Tibial artery (tissue), 4 donors: ENCODE measurements at regions not wholly inside any gene's neighbourhood (a gene's known extent, or its start where the extent isn't known, plus 50 kb on each side); places are given as distances from the start of the nearest gene placed in this dataset.

Experiments
- DNase-seq, 2 donors: peaks; one replicate each; pipeline ENCODE4 v3.0.0-alpha.2; 2019
- H3K27ac ChIP-seq, 2 donors: fragments of 200-600 bp; sonication (generic) in 1 of 2; 1 replicate in 1 of 2; 2 replicates in 1 of 2; pipeline ENCODE4 v1.5.1; 2018 to 2019; ENCODE audit warnings: mild to moderate bottlenecking in 1 of 2
- H3K27me3 ChIP-seq, 2 donors: fragments of 200-600 bp; sonication (generic) in 1 of 2; one replicate each; pipeline versions ENCODE4 v1.5.1 to v1.6.0; 2016 to 2019
- H3K36me3 ChIP-seq, 3 donors: fragments of 200-600 bp; sonication (generic) in 2 of 3; one replicate each; pipeline ENCODE4 v1.5.1; 2016 to 2019; ENCODE audit warnings: mild to moderate bottlenecking in 2 of 3
- H3K4me1 ChIP-seq, 4 donors: fragments of 200-600 bp; sonication (generic) in 2 of 4; 1 replicate in 3 of 4; 2 replicates in 1 of 4; pipeline ENCODE4 v1.5.1; 2016 to 2019
- H3K4me3 ChIP-seq, 2 donors: fragments of 200-600 bp; sonication (generic) in 1 of 2; 1 replicate in 1 of 2; 2 replicates in 1 of 2; pipeline ENCODE4 v1.5.1; 2018 to 2019; ENCODE audit warnings: mild to moderate bottlenecking in 2 of 2
- H3K9me3 ChIP-seq, 3 donors: fragments of 200-600 bp; sonication (generic) in 1 of 3; one replicate each; pipeline ENCODE4 v1.5.1; 2016 to 2019
- intact Hi-C: fragments of 100-400 bp; cut with DNase I; formaldehyde crosslinking; loops from one replicate; pipeline ENCODE4 v1.15.0; 2023; ENCODE audit warnings: low total_unique reads
- TF ChIP-seq, protein P1 (sequence below), 2 experiments: fragments of 200-600 bp in 1 of 2; fragments of 450-650 bp in 1 of 2; IDR thresholded peaks; one replicate each; pipeline ENCODE4 v1.5.1; 2017 to 2019; ENCODE audit warnings: antibody characterized with exemption in 2 of 2, mild to moderate bottlenecking in 1 of 2, moderate library complexity in 1 of 2

DNA sequence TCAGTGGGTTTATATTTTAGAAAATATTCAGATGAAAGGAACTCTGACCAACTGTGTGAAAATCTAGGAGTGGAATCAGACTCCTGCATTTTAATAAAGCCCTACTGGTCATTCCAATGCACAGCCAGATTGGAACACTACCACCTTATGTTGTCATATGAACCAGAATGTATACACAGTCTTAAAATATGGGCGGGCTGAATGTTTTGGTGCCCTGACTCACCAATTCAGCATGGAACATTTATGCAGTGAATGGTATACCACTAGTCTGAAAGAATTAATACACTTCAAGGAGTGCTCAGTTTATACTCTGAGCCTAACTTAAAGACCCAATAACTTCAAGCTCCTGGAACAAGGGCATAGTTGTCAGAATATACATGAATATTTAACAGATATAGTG lies 280.9 kb upstream of the TCF4 start:
- Histone ChIP-seq H3K4me1 (peaks cover 0 to 9% (median 0%) of the 10 kb centered on the region in 4 donors), H3K27ac (no peak overlapping the region), H3K9me3 (no peaks in the 10 kb centered on the region), H3K27me3 (no peaks in the 10 kb centered on the region), H3K36me3 (no peaks in the 10 kb centered on the region), H3K4me3 (no peak overlapping the region)
- TF ChIP-seq, protein P1, sequence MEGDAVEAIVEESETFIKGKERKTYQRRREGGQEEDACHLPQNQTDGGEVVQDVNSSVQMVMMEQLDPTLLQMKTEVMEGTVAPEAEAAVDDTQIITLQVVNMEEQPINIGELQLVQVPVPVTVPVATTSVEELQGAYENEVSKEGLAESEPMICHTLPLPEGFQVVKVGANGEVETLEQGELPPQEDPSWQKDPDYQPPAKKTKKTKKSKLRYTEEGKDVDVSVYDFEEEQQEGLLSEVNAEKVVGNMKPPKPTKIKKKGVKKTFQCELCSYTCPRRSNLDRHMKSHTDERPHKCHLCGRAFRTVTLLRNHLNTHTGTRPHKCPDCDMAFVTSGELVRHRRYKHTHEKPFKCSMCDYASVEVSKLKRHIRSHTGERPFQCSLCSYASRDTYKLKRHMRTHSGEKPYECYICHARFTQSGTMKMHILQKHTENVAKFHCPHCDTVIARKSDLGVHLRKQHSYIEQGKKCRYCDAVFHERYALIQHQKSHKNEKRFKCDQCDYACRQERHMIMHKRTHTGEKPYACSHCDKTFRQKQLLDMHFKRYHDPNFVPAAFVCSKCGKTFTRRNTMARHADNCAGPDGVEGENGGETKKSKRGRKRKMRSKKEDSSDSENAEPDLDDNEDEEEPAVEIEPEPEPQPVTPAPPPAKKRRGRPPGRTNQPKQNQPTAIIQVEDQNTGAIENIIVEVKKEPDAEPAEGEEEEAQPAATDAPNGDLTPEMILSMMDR (IDR thresholded peaks at IDR 0.05): no peak
- intact Hi-C loops: no loop called here
- no peak for DNase-seq

DNA sequence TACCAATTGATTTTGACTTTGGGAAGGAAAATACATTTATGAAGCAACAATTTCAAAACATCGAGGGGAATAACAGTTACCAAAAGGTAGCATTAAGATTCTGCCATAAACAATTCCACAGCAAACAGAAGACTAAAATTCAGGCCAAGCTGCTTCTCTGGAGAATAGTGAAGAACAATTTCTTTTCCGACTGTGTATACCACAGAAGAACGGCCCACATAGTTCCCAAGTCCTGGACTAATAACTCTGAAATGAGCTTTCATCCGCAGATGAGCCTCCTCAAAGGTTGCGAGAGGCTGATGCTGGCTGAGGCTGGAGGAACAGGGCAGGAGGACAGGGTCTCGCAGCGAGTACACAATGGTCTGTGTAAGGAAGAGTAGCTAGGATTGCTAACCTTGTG lies 278.9 kb upstream of the TCF4 start:
- TF ChIP-seq, protein P1 (IDR thresholded peaks at IDR 0.05): no peak
- Histone ChIP-seq H3K4me3 (no peak overlapping the region), H3K27me3 (no peaks in the 10 kb centered on the region), H3K4me1 (peaks cover 0 to 9% (median 0%) of the 10 kb centered on the region in 4 donors), H3K9me3 (no peaks in the 10 kb centered on the region), H3K36me3 (no peaks in the 10 kb centered on the region), H3K27ac (no peak overlapping the region)
- intact Hi-C loops: no loop called here
- DNase-seq: no peak

DNA sequence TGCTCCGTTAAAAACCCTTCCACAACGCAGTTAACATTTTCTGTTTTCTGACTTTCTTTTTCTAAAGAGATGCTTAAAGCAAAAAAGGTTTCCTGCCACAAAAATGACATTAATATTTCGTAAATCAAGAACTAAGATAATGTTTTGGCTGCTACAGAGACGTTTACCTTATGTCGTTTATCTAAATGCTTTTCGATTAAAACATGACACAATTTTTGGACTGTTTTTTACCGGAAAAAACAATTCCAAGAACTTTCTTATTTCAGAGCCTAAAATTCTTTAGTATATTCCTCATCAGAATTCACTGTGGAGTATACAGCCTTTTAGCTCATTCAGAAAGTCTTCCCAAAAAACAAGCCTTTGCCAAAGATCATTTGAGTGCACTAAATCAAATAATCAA lies 278.0 kb upstream of the TCF4 start:
- DNase-seq: no peak
- Histone ChIP-seq H3K4me1 (peaks cover 0 to 9% (median 0%) of the 10 kb centered on the region in 4 donors), H3K36me3 (no peaks in the 10 kb centered on the region), H3K27me3 (no peaks in the 10 kb centered on the region), H3K4me3 (no peak overlapping the region), H3K9me3 (no peaks in the 10 kb centered on the region), H3K27ac (no peak overlapping the region)
- intact Hi-C loops: no loop called here
- TF ChIP-seq, protein P1 (IDR thresholded peaks at IDR 0.05): no peak

DNA sequence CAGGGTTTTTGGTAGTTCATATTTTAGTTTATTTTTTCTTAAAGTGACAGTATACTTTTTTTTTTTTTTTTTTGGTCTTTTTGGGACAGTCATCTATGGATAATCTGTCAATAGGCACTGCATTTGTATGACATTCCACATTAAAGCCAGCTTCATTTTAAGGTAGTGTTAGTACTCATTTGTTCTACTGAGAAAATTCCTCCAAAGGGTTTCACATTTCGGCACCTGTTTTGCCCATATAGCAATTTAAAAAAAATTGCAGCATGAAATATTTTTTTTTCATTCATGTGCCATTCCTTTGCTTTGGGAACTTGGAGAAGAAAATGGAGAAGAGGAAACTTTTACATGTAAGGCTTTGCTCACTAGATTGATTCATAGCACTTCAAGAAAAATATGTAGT lies 276.3 kb upstream of the TCF4 start:
- TF ChIP-seq, protein P1 (IDR thresholded peaks at IDR 0.05): no peak
- intact Hi-C loops: no loop called here

DNA sequence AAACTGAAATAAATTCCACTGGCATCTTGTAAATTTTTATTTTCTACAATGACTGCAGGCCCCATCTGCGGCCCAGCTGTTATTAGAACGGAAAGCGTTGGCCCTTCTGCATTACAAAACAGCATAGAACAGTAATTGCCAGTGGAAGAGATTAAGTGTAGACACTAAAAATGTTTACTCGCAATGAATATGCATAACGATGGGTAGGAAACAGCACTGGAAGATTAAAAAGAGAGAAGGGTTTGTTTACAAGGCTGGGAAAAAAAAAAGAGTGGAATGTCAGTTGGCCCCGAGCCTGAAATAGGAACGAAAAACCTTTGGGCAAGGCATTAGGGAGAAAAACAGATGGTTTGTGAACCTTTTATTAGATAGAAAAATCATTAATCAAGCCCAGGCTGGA lies 275.9 kb upstream of the TCF4 start:
- Histone ChIP-seq H3K36me3 (no peaks in the 10 kb centered on the region), H3K27me3 (no peaks in the 10 kb centered on the region), H3K27ac (no peak overlapping the region), H3K9me3 (no peaks in the 10 kb centered on the region), H3K4me1 (peaks cover 0 to 6% (median 2%) of the 10 kb centered on the region in 4 donors), H3K4me3 (no peak overlapping the region)
- intact Hi-C loops: no loop called here
- TF ChIP-seq, protein P1 (IDR thresholded peaks at IDR 0.05): no peak
- DNase-seq: no peak

More for the DNA sequence above, 276.3 kb upstream of the TCF4 start:
- Histone ChIP-seq H3K9me3 (no peaks in the 10 kb centered on the region), H3K27ac (no peak overlapping the region), H3K27me3 (no peaks in the 10 kb centered on the region), H3K4me1 (peaks cover 0 to 3% (median 1%) of the 10 kb centered on the region in 4 donors), H3K36me3 (no peaks in the 10 kb centered on the region), H3K4me3 (no peak overlapping the region)
- DNase-seq: no peak

DNA sequence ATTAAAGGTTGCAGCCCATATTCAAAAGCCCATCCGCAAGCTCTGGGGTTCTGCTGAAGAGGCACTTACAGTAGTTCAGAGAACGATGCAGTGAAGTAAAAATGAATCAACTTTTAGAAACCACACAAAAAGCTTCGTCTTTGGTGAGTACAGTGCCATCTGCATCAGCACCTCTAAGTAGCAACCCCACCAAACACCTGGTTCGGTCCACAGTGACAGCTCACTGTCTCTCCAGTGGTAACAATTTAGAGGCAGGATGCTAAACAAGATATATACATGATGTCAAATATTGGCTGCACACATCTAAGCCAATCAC lies 275.4 kb upstream of the TCF4 start:
- Histone ChIP-seq H3K36me3 (no peaks in the 10 kb centered on the region), H3K27ac (no peak overlapping the region), H3K4me3 (no peak overlapping the region), H3K9me3 (no peaks in the 10 kb centered on the region), H3K27me3 (no peaks in the 10 kb centered on the region), H3K4me1 (peaks cover 0 to 9% (median 2%) of the 10 kb centered on the region in 4 donors)
- no peak for DNase-seq
- intact Hi-C loops: no loop called here
- TF ChIP-seq, protein P1 (IDR thresholded peaks at IDR 0.05): no peak
